Testis (tissue), 2 donors: ENCODE measurements at regions not wholly inside any gene's neighbourhood (a gene's known extent, or its start where the extent isn't known, plus 50 kb on each side); places are given as distances from the start of the nearest gene placed in this dataset.

Experiments used
- DNase-seq: peaks from one replicate; pipeline ENCODE4 v3.0.0-alpha.2; 2019
- H3K27ac ChIP-seq, 2 donors: fragments of 200-600 bp; sonication (generic); one replicate each; pipeline ENCODE4 v1.5.1; 2019
- H3K27me3 ChIP-seq: fragments of 200-600 bp; sonication (generic); one replicate; pipeline ENCODE4 v1.5.1; 2019
- H3K36me3 ChIP-seq: fragments of 200-600 bp; sonication (generic); one replicate; pipeline ENCODE4 v1.5.1; 2017; ENCODE audit warnings: low read depth; ENCODE audit errors: missing control alignments
- H3K4me1 ChIP-seq: fragments of 200-600 bp; sonication (generic); one replicate; pipeline ENCODE4 v1.5.1; 2019
- H3K4me3 ChIP-seq, 2 donors: fragments of 200-600 bp; sonication (generic); one replicate each; pipeline ENCODE4 v1.5.1; 2017 to 2019
- H3K9me3 ChIP-seq: fragments of 200-600 bp; sonication (generic); one replicate; pipeline ENCODE4 v1.5.1; 2017
- CTCF ChIP-seq, 3 experiments: fragments of 450-650 bp in 2 of 3; fragments of 200-600 bp in 1 of 3; sonication (generic) in 1 of 3; IDR thresholded peaks; one replicate each; pipeline ENCODE4 v1.5.1; 2016 to 2019; ENCODE audit warnings: antibody characterized with exemption in 3 of 3, mild to moderate bottlenecking in 2 of 3, moderate library complexity in 1 of 3
- POLR2A ChIP-seq: fragments of 450-650 bp; IDR thresholded peaks from one replicate; pipeline ENCODE4 v1.6.1; 2017; ENCODE audit warnings: antibody characterized with exemption, mild to moderate bottlenecking, moderate library complexity
- WGBS, 2 donors: methylation state at CpG; one replicate each; pipeline ENCODE4 v1.1.5; 2018; 5-methylcytosine and 5-hydroxymethylcytosine counted together
- intact Hi-C: fragments of 100-400 bp; cut with DNase I; formaldehyde crosslinking; loops from one replicate; pipeline ENCODE4 v1.15.1; 2023; ENCODE audit warnings: low total_unique reads

- Histone ChIP-seq H3K4me1 (no peaks in the 10 kb centered on the region), H3K27me3 (no peaks in the 10 kb centered on the region), H3K27ac (no peak overlapping the region), H3K4me3 (no peak overlapping the region), H3K36me3 (no peaks in the 10 kb centered on the region), H3K9me3 (no peaks in the 10 kb centered on the region)
- TF ChIP-seq CTCF (IDR thresholded peaks at IDR 0.05) (no peak), POLR2A (no peak)
- no peak for DNase-seq
- intact Hi-C loops = no loop called here
Measured at GRCh38 chr13:62139597-62139996, 723.9 kb upstream of the PCDH20 start.

- intact Hi-C loops = no loop called here
- Histone ChIP-seq H3K4me3 (no peak overlapping the region), H3K27ac (no peak overlapping the region), H3K36me3 (no peaks in the 10 kb centered on the region), H3K9me3 (no peaks in the 10 kb centered on the region), H3K27me3 (no peaks in the 10 kb centered on the region), H3K4me1 (no peaks in the 10 kb centered on the region)
- TF ChIP-seq CTCF (IDR thresholded peaks at IDR 0.05) = no peak
- no peak for TF ChIP-seq POLR2A
- no peak for DNase-seq
- 59 to 91% methylated on average over 1 to 2 of the region's 2 CpGs for WGBS, 2 donors
Measured at GRCh38 chr13:62137629-62138405, 722.2 kb upstream of the PCDH20 start.

- Histone ChIP-seq H3K9me3 (no peaks in the 10 kb centered on the region), H3K27me3 (no peaks in the 10 kb centered on the region), H3K27ac (no peak overlapping the region), H3K4me1 (no peaks in the 10 kb centered on the region), H3K36me3 (no peaks in the 10 kb centered on the region), H3K4me3 (no peak overlapping the region)
- 0 to 52% methylated on average over 1 of the region's 1 CpG for WGBS, 2 donors
- DNase-seq = no peak
- no peak for TF ChIP-seq CTCF (IDR thresholded peaks at IDR 0.05)
- no peak for TF ChIP-seq POLR2A
- intact Hi-C loops = no loop called here
Measured at GRCh38 chr13:62131604-62132003, 716.0 kb upstream of the PCDH20 start.

- H3K27ac ChIP-seq = no peak overlapping the region
- intact Hi-C loops = no loop called here
- no peak for DNase-seq
Measured at GRCh38 chr13:62130062-62130970, 714.7 kb upstream of the PCDH20 start.

More at GRCh38 chr13:62130062-62130970, 714.7 kb upstream of the PCDH20 start:
- no peak for TF ChIP-seq CTCF (IDR thresholded peaks at IDR 0.05)
- no peak for TF ChIP-seq POLR2A
- no peaks in the 10 kb centered on the region for H3K36me3 ChIP-seq
- no peaks in the 10 kb centered on the region for H3K9me3 ChIP-seq
- no peaks in the 10 kb centered on the region for H3K27me3 ChIP-seq
- H3K4me3 ChIP-seq = no peak overlapping the region
- no peaks in the 10 kb centered on the region for H3K4me1 ChIP-seq
- WGBS, 2 donors = 78 to 83% methylated on average over 5 of the region's 5 CpGs
